CD4-positive, alpha-beta memory T cell (primary cell): ENCODE measurements at regions not wholly inside any gene's neighbourhood (a gene's known extent, or its start where the extent isn't known, plus 50 kb on each side); places are given as distances from the start of the nearest gene placed in this dataset.
"Not testable (repeated sequence)": the region's sequence is repeated elsewhere in the genome, so short reads cannot be mapped to it uniquely, and the experiment has no call there.

Source experiments
- CTCF ChIA-PET: fragments of 350-600 bp; sonication (Branson Sonifier 250); formaldehyde crosslinking; loops from one replicate; lab custom pipeline; 2021; ENCODE audit warnings: inconsistent platforms; ENCODE audit not compliant: partially characterized antibody; lab: Charles Lee
- POLR2A ChIA-PET: fragments of 350-600 bp; sonication (Branson Sonifier 250); formaldehyde crosslinking; loops from one replicate; lab custom pipeline; 2021; ENCODE audit not compliant: partially characterized antibody; lab: Charles Lee
- DNase-seq, 5 donors: peaks; one replicate each; pipeline versions ENCODE4 v3.0.0 to v3.0.0-alpha.2; 2020 to 2022; ENCODE audit warnings: mixed read lengths in 1 of 5
- H3K27ac ChIP-seq: one replicate; pipeline ENCODE4 v1.7.0; 2013; ENCODE audit warnings: low read depth, low read length
- H3K27me3 ChIP-seq: 2 replicates; pipeline ENCODE4 v1.7.0; 2013; ENCODE audit warnings: mild to moderate bottlenecking, low read length, moderate library complexity; ENCODE audit not compliant: insufficient read depth
- H3K36me3 ChIP-seq: 2 replicates; pipeline ENCODE4 v1.7.0; 2013; ENCODE audit warnings: mild to moderate bottlenecking, low read length, moderate library complexity; ENCODE audit not compliant: insufficient read depth
- H3K4me1 ChIP-seq: 2 replicates; pipeline ENCODE4 v1.7.0; 2013; ENCODE audit warnings: mild to moderate bottlenecking, low read length, moderate library complexity; ENCODE audit not compliant: insufficient read depth
- H3K4me3 ChIP-seq, 2 donors: one replicate each; pipeline ENCODE4 v1.7.0; 2013; ENCODE audit warnings: low read length in 2 of 2, mild to moderate bottlenecking in 1 of 2
- H3K9me3 ChIP-seq, 2 donors: one replicate each; pipeline ENCODE4 v1.7.0; 2013; ENCODE audit warnings: low read length in 2 of 2, control low read depth in 1 of 2; ENCODE audit not compliant: control insufficient read depth in 1 of 2
- H3K27ac Mint-ChIP-seq, 7 donors: one replicate each; pipeline ENCODE4 v1.8.0; 2020 to 2021; ENCODE audit warnings: mixed read lengths in 7 of 7, mild to moderate bottlenecking in 6 of 7, inconsistent platforms in 3 of 7, moderate library complexity in 3 of 7
- H3K27me3 Mint-ChIP-seq, 2 donors: one replicate each; pipeline ENCODE4 v1.8.0; 2020 to 2021; ENCODE audit warnings: mixed read lengths in 2 of 2
- H3K36me3 Mint-ChIP-seq, 2 donors: one replicate each; pipeline ENCODE4 v1.8.0; 2020 to 2021; ENCODE audit warnings: mixed read lengths in 2 of 2, inconsistent platforms in 1 of 2, mild to moderate bottlenecking in 1 of 2
- H3K4me1 Mint-ChIP-seq, 4 donors: one replicate each; pipeline ENCODE4 v1.8.0; 2020 to 2021; ENCODE audit warnings: mixed read lengths in 4 of 4, mild to moderate bottlenecking in 1 of 4
- H3K4me3 Mint-ChIP-seq, 8 donors: one replicate each; pipeline ENCODE4 v1.8.0; 2020 to 2021; ENCODE audit warnings: mixed read lengths in 8 of 8, mild to moderate bottlenecking in 7 of 8, moderate library complexity in 6 of 8, inconsistent platforms in 3 of 8
- H3K9me3 Mint-ChIP-seq, 8 donors: one replicate each; pipeline ENCODE4 v1.8.0; 2020 to 2021; ENCODE audit warnings: mixed read lengths in 8 of 8, mild to moderate bottlenecking in 5 of 8, inconsistent platforms in 3 of 8, moderate library complexity in 1 of 8
- intact Hi-C: fragments of 100-400 bp; cut with micrococcal nuclease; formaldehyde crosslinking; loops from one replicate; pipeline ENCODE4 v1.15.1; 2023

DNA sequence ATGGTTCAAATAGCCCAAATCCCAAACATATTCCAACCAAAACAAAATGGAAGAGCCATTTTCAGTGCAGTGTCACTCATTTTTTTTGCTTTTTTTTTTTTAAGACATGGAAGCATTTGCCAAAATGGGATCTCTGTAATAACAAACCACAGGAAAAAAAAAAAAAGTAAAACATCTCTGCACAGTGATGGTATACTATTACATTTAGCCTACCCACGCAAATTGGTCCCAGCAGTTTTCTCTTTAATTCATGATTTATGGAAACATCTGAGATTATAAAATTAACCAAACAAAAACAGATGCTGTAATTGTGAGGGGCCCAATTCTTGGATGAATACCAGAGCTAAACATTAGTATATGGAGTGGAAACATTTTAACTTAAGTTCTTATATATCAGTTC is 566.6 kb downstream of the ZNF608 start:
- Histone ChIP-seq H3K27ac (no peak overlapping the region), H3K27me3 (no peaks in the 10 kb centered on the region), H3K4me1 (no peaks in the 10 kb centered on the region), H3K36me3 (no peaks in the 10 kb centered on the region), H3K4me3 (no peak overlapping the region), H3K9me3 (no peaks in the 10 kb centered on the region)
- ChIA-PET CTCF (interaction anchor here (0.7 kb wide), 1 partner anchor 12 kb away, joined by 3 read pairs; no protein-coding TSS in a partner anchor), POLR2A (no interaction called here)
- Mint-ChIP-seq H3K4me3 (no peak overlapping the region), H3K36me3 (no peaks in the 10 kb centered on the region), H3K27me3 (no peaks in the 10 kb centered on the region), H3K9me3 (peaks cover 0 to 12% (median 0%) of the 10 kb centered on the region in 8 donors), H3K4me1 (no peaks in the 10 kb centered on the region), H3K27ac (no peak overlapping the region)
- DNase-seq = no peak
- intact Hi-C loops = no loop called here

DNA sequence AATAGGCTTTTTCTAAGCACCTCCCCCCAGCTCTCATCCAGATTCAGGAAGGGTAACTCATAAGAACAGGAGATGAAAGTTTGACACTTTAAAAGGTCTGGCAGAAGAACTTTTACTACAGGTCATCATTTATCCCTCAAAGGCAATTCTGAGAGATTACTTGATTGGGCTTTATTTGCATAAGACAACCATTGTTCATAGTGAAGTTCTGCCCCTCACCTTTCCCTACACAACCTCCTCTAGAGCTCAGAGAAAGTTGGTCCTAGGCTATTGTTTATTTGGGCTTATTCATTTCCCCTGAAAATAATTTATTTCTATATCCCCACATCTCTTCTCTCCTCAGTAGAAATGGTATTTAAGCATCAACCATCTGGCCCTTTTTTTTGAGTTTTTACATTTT is 568.4 kb downstream of the ZNF608 start:
- intact Hi-C loops = no loop called here
- H3K9me3 ChIP-seq = no peaks in the 10 kb centered on the region
- H3K4me3 Mint-ChIP-seq = no peak overlapping the region
- ChIA-PET CTCF (no interaction called here), POLR2A (no interaction called here)
- H3K36me3 ChIP-seq = no peaks in the 10 kb centered on the region
- DNase-seq = no peak
- no peaks in the 10 kb centered on the region for H3K4me1 Mint-ChIP-seq
- no peaks in the 10 kb centered on the region for H3K27me3 Mint-ChIP-seq
- H3K9me3 Mint-ChIP-seq = peaks cover 0 to 16% (median 2%) of the 10 kb centered on the region in 8 donors
- H3K4me3 ChIP-seq = no peak overlapping the region
- no peaks in the 10 kb centered on the region for H3K4me1 ChIP-seq
- H3K27ac ChIP-seq = no peak overlapping the region
- H3K27me3 ChIP-seq = no peaks in the 10 kb centered on the region
- H3K27ac Mint-ChIP-seq = no peak overlapping the region
- no peaks in the 10 kb centered on the region for H3K36me3 Mint-ChIP-seq

DNA sequence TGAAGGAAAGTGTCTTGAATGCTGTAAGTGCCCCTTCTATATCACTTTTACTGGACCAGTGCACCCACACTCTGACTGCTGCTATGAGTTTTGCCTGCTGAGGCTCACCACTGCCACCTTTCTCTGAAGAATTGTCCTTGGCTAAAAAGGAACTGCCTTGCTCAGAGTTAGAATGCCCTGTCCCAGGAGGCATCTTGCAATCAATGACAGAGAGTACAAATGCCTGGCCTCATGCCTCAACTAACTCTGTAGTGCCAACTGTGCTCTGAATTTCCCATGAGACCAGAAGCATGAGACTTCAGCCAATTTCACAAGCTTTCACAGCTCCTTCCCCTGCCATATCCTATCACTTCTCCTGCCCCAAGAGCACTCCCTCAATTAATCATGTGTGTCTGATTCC is 569.7 kb downstream of the ZNF608 start:
- Histone ChIP-seq H3K27me3 (no peaks in the 10 kb centered on the region), H3K4me3 (no peak overlapping the region), H3K4me1 (no peaks in the 10 kb centered on the region), H3K27ac (no peak overlapping the region), H3K9me3 (no peaks in the 10 kb centered on the region), H3K36me3 (no peaks in the 10 kb centered on the region)
- peaks cover 0 to 16% (median 6%) of the 10 kb centered on the region in 8 donors for H3K9me3 Mint-ChIP-seq
- CTCF ChIA-PET = no interaction called here
- no peaks in the 10 kb centered on the region for H3K4me1 Mint-ChIP-seq
- H3K36me3 Mint-ChIP-seq = no peaks in the 10 kb centered on the region
- no peak overlapping the region for H3K27ac Mint-ChIP-seq
- no peaks in the 10 kb centered on the region for H3K27me3 Mint-ChIP-seq
- POLR2A ChIA-PET = no interaction called here
- H3K4me3 Mint-ChIP-seq = no peak overlapping the region
- no peak for DNase-seq
- intact Hi-C loops = no loop called here

DNA sequence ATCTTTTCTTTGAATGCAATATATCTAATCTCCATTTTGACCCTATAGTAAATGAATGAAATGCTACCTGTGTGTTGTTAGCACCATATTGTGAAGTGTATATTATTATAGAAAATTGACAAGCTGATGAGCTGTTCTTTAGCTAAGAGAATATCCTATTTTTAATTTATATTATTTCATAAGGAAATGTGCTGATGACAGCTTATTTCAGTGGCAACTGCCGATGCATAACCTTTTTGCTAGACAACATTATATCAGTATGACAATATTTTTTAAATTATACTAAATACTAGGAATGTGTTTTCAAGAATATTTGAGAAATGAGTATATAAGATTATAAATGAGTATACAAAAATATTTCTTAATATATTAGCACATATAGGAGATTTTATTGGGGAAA is 573.1 kb downstream of the ZNF608 start:
- peaks cover 0 to 4% of the 10 kb centered on the region in 2 donors for H3K9me3 ChIP-seq
- no peaks in the 10 kb centered on the region for H3K27me3 Mint-ChIP-seq
- peaks cover 0 to 21% (median 14%) of the 10 kb centered on the region in 8 donors for H3K9me3 Mint-ChIP-seq
- H3K27ac Mint-ChIP-seq = no peak overlapping the region
- no peak overlapping the region for H3K27ac ChIP-seq
- DNase-seq = no peak
- H3K4me3 Mint-ChIP-seq = no peak overlapping the region
- H3K27me3 ChIP-seq = no peaks in the 10 kb centered on the region
- H3K4me1 Mint-ChIP-seq = no peaks in the 10 kb centered on the region
- CTCF ChIA-PET = no interaction called here
- no peaks in the 10 kb centered on the region for H3K36me3 Mint-ChIP-seq
- POLR2A ChIA-PET = no interaction called here
- H3K36me3 ChIP-seq = no peaks in the 10 kb centered on the region
- H3K4me3 ChIP-seq = no peak overlapping the region
- no peaks in the 10 kb centered on the region for H3K4me1 ChIP-seq
- intact Hi-C loops = no loop called here

DNA sequence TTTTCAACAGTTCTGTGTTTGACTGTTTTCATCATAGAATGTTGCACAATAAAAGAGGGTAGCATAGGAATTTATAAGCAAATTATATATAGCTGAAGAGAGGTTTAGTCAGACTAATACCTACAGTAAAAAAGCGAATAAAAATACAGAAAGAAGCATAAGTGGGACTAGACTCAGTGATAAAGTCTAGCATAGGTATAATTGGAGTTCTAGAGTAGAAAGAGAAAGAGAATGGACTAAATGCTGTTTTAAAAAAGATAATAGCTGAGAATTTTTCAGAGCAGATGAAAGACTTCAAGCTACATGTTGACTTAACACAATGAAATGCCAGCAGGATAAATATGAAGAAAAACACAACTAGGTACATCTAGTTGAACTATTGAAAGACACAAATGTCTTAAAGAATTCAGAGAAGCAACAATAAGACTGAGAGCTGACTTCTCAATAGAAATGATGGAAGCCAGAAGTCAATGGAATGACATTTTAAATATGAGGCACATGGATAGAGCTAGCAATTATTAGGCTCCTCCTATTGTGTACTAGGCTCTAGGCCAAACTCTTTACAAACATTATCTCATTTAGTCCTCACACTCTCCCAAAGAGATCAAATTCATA is 573.9 kb downstream of the ZNF608 start:
- Histone ChIP-seq H3K27ac (no peak overlapping the region), H3K9me3 (peaks cover 0 to 4% of the 10 kb centered on the region in 2 donors), H3K4me1 (no peaks in the 10 kb centered on the region), H3K27me3 (no peaks in the 10 kb centered on the region), H3K36me3 (no peaks in the 10 kb centered on the region), H3K4me3 (no peak overlapping the region)
- Mint-ChIP-seq H3K27ac (no peak overlapping the region), H3K27me3 (no peaks in the 10 kb centered on the region), H3K4me1 (no peaks in the 10 kb centered on the region), H3K36me3 (no peaks in the 10 kb centered on the region), H3K9me3 (peaks cover 0 to 18% (median 14%) of the 10 kb centered on the region in 8 donors), H3K4me3 (no peak overlapping the region)
- ChIA-PET POLR2A (no interaction called here), CTCF (no interaction called here)
- no peak for DNase-seq
- intact Hi-C loops = no loop called here

DNA sequence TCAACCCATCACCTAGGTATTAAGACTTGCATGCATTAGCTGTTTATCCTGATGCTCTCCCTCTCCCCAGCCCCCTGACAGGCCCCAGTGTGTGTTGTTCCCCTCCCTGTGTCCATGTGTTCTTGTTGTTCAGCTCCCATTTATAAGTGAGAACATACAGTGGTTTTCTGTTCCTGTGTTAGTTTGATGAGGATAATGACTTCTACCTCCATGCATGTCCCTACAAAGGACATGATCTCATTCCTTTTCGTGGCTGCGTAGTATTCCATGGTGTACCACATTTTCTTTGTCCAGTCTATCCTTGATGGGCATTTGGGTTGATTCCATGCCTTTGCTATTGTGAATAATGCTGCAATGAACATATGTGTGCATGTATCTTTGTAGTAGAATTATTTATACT is 578.3 kb downstream of the ZNF608 start:
- H3K27me3 ChIP-seq, POLR2A ChIA-PET, H3K27ac ChIP-seq, H3K36me3 Mint-ChIP-seq, H3K9me3 ChIP-seq, H3K4me1 Mint-ChIP-seq, intact Hi-C loops, CTCF ChIA-PET, H3K27me3 Mint-ChIP-seq, H3K27ac Mint-ChIP-seq, H3K4me1 ChIP-seq, H3K4me3 ChIP-seq, H3K4me3 Mint-ChIP-seq, H3K36me3 ChIP-seq, DNase-seq: not testable (repeated sequence)
- H3K9me3 Mint-ChIP-seq = peaks cover 0 to 20% (median 12%) of the 10 kb centered on the region in 8 donors

DNA sequence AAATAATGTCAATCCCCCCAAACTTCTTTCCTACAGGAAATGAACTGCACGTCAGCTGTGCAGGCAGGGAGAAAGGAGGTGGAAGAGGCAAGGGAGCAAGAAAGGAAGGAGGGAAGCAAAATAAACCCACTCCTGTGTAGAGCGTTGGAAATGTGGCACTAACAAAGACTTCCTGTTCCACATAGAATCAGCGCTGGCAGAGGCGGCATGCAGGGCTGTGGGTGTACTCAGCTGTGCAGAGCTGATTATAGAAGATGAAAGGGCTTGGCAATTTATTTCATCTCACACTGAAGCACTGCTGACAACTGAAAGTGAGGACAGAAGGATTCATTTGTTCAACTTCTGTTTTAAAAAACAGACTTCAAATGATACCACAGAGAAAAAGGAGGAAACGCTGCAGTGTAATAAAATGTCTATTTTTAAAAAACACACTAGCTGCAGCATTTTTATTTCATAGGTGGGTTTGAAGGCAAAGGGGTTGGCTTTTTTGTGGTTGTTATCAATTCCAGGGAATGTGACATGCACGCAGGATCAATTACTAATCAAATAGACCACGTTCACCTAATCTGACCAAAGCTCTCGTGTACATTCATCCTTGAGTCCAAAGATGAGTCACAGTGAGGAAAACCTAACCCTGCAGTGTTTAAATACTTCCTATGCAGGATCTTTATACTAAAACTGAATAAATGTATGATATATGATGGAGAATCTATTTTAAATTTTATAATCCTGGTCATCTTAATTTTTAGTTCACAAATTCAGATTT is 583.5 kb downstream of the ZNF608 start:
- H3K4me1 ChIP-seq = no peaks in the 10 kb centered on the region
- ChIA-PET POLR2A (no interaction called here), CTCF (no interaction called here)
- Mint-ChIP-seq H3K9me3 (peaks cover 0 to 6% (median 5%) of the 10 kb centered on the region in 8 donors), H3K4me1 (no peaks in the 10 kb centered on the region), H3K36me3 (no peaks in the 10 kb centered on the region), H3K27me3 (no peaks in the 10 kb centered on the region), H3K27ac (no peak overlapping the region), H3K4me3 (no peak overlapping the region)
- no peak for DNase-seq
- H3K36me3 ChIP-seq = no peaks in the 10 kb centered on the region
- no peak overlapping the region for H3K27ac ChIP-seq
- H3K27me3 ChIP-seq = no peaks in the 10 kb centered on the region
- no peaks in the 10 kb centered on the region for H3K9me3 ChIP-seq
- no peak overlapping the region for H3K4me3 ChIP-seq
- intact Hi-C loops = no loop called here
